Type B pancreatic cell (in vitro differentiated cells): ENCODE measurements at regions not wholly inside any gene's neighbourhood (a gene's known extent, or its start where the extent isn't known, plus 50 kb on each side); places are given as distances from the start of the nearest gene placed in this dataset.

Experiments used
- DNase-seq: peaks from one replicate; pipeline ENCODE4 v3.0.0; 2021; ENCODE audit warnings: mixed read lengths; ENCODE audit not compliant: unreplicated experiment; ENCODE audit errors: extremely low spot score
- H3K27ac Mint-ChIP-seq: 2 replicates; pipeline ENCODE4 v1.8.0; 2021; ENCODE audit warnings: mild to moderate bottlenecking, mixed read lengths
- H3K27me3 Mint-ChIP-seq: 2 replicates; pipeline ENCODE4 v1.8.0; 2021; ENCODE audit warnings: mixed read lengths
- H3K36me3 Mint-ChIP-seq: 2 replicates; pipeline ENCODE4 v1.8.0; 2021; ENCODE audit warnings: mixed read lengths
- H3K4me1 Mint-ChIP-seq: one replicate; pipeline ENCODE4 v1.8.0; 2021; ENCODE audit warnings: mixed read lengths; ENCODE audit not compliant: unreplicated experiment
- H3K4me3 Mint-ChIP-seq: 2 replicates; pipeline ENCODE4 v1.8.0; 2021; ENCODE audit warnings: mild to moderate bottlenecking, mixed read lengths
- H3K9me3 Mint-ChIP-seq: 2 replicates; pipeline ENCODE4 v1.8.0; 2021; ENCODE audit warnings: mixed read lengths
- TF ChIP-seq, protein P1 (sequence below): fragments of 200-600 bp; sonication (generic); conservative IDR thresholded peaks from 2 replicates; pipeline ENCODE4 v1.5.0; 2021; ENCODE audit warnings: antibody characterized with exemption, mild to moderate bottlenecking

DNA sequence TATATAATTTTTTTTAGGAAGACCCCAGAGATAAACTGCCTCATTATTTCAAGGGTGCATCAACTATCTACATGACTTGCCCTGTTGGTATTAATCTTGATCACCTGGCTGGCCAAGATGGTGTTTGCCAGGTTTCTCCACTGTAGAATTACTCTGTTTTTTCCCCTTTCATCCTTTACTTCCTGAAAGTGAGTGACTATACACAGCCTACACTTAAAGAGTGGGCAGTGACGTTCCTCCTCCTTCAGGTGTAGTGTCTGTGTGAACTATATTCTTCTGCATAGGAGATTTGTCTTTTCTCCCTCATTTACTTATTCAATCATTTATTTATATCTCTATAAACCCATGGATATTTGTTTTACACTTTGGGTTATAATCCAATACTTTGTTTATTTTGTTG, 246.7 kb downstream of the IRF8 start:
- TF ChIP-seq, protein P1, sequence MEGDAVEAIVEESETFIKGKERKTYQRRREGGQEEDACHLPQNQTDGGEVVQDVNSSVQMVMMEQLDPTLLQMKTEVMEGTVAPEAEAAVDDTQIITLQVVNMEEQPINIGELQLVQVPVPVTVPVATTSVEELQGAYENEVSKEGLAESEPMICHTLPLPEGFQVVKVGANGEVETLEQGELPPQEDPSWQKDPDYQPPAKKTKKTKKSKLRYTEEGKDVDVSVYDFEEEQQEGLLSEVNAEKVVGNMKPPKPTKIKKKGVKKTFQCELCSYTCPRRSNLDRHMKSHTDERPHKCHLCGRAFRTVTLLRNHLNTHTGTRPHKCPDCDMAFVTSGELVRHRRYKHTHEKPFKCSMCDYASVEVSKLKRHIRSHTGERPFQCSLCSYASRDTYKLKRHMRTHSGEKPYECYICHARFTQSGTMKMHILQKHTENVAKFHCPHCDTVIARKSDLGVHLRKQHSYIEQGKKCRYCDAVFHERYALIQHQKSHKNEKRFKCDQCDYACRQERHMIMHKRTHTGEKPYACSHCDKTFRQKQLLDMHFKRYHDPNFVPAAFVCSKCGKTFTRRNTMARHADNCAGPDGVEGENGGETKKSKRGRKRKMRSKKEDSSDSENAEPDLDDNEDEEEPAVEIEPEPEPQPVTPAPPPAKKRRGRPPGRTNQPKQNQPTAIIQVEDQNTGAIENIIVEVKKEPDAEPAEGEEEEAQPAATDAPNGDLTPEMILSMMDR = no peak
- Mint-ChIP-seq H3K4me3 (no peak overlapping the region), H3K9me3 (no peaks in the 10 kb centered on the region), H3K27me3 (peaks cover 13% of the 10 kb centered on the region), H3K36me3 (no peaks in the 10 kb centered on the region), H3K4me1 (no peaks in the 10 kb centered on the region), H3K27ac (no peak overlapping the region)
- no peak for DNase-seq

DNA sequence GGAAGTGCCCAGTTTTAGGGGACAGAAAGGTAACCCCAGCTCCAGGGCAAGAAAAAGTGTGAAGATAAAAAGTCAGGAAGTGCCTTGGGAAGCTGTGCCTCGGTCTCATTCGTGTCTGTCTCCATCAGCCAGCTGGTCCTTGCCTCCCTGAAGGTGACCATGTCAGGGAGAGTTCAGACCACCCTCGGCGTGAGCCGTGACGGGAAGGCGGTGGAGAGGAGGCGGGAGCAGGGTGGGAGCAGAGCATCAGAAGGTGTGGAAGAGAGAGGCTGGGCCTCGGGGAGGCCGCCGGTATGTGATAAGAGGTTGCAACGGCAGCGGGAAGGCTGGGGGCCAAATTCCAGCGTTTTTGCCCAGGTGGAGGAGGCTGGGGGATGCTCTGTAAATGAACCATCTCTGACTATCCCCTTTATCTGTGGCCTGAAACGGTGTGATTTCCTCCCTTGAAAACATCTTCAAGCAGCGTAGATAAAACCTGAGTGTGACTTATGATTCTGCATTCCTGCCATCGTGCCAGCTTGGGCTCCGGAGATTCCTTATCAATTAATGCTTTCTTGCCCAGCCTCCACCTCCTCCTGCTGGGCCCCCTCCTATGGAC, 251.8 kb downstream of the IRF8 start:
- Mint-ChIP-seq H3K4me3 (no peak overlapping the region), H3K36me3 (no peaks in the 10 kb centered on the region), H3K9me3 (no peaks in the 10 kb centered on the region), H3K4me1 (peaks cover 4% of the 10 kb centered on the region), H3K27ac (no peak overlapping the region), H3K27me3 (peaks cover 38% of the 10 kb centered on the region)
- TF ChIP-seq, protein P1 = no peak
- no peak for DNase-seq

DNA sequence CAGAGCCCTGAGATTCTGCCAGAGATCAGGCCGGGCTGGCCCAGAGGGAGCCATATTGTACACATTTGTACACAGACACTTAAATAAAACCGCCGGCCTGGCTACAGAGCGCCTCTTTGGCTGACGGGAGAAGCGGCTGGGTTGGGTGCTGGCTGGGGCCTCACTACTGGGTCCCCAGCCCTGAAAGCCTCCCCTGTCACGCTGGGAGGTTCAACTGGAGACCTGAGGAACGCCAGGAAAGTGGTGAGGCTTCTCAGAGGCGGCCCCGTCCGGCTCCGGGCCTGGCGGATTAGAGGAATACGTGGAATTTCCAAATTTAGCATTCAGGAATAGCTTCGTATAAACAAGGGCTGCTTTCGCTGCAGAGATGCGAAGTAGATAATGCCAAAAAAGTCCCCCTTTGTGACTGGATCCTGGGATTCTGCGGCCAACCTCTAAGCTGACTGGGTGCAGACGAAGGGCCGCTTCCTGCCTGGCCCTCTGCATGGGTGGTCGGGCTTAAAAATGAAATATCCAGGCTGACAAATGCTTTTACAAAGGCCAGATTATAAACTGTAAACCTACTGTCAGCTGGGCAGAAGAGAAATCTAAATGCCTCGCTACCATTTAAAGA, 252.4 kb downstream of the IRF8 start:
- no peaks in the 10 kb centered on the region for H3K36me3 Mint-ChIP-seq
- TF ChIP-seq, protein P1 = no peak
- peaks cover 42% of the 10 kb centered on the region for H3K27me3 Mint-ChIP-seq
- H3K4me1 Mint-ChIP-seq = peaks cover 4% of the 10 kb centered on the region
- no peak overlapping the region for H3K27ac Mint-ChIP-seq
- no peak overlapping the region for H3K4me3 Mint-ChIP-seq
- H3K9me3 Mint-ChIP-seq = no peaks in the 10 kb centered on the region
- no peak for DNase-seq

DNA sequence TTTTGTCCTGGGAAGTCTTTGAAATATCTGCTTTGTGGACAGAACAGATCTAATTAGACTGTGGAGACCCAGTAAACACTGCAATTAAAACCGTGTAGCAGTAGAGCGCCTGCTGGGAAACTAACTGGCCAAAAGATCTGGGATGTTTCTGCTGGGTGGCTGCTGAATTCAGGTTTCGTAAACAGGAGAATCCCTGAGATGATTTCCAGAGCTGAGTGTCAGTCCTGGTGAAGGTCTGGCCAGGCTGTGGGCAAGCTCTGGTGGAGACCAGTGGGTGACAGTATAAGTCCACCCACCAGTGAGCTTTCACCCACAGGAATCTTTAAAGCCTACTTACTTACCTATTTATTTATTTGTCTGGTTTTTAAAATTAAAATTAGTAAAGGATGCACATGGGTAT, 257.2 kb downstream of the IRF8 start:
- H3K4me3 Mint-ChIP-seq = no peak overlapping the region
- DNase-seq = no peak
- no peaks in the 10 kb centered on the region for H3K9me3 Mint-ChIP-seq
- no peaks in the 10 kb centered on the region for H3K36me3 Mint-ChIP-seq
- TF ChIP-seq, protein P1 = no peak
- peaks cover 43% of the 10 kb centered on the region for H3K27me3 Mint-ChIP-seq
- peaks cover 4% of the 10 kb centered on the region for H3K4me1 Mint-ChIP-seq
- H3K27ac Mint-ChIP-seq = no peak overlapping the region

DNA sequence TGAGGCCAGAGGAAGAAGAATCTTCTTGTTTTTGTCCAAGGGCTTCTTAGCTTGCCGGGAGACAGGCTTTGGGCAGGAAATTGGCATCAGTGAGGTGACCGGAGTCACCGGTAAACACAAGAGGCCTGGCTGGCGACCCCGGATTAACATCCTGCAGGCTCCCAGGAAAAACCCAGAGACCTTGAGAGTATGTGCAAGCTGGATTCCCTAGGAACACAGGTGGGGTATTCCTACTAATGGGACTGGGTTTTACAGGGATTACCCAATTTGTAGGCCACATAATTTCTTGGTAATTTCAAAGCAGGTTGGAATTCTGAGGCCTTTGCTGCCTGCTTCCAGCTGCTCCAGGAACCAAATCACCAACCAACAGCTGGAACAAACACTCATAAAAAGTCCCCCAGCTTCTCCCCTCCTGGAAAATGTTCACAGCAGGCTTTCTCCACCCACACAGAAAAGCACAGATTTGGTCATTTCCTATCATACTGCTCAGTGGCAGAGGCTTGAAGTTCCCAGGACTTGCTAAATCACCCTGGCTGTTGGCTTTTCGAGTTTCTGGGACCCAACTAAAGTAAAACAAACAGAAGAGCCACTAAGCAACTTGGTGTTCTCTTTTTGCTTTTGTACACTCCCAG, 258.8 kb downstream of the IRF8 start:
- TF ChIP-seq, protein P1 = no peak
- H3K4me1 Mint-ChIP-seq = no peaks in the 10 kb centered on the region
- H3K36me3 Mint-ChIP-seq = no peaks in the 10 kb centered on the region
- no peak for DNase-seq
- H3K4me3 Mint-ChIP-seq = no peak overlapping the region
- no peaks in the 10 kb centered on the region for H3K9me3 Mint-ChIP-seq
- no peak overlapping the region for H3K27ac Mint-ChIP-seq
- H3K27me3 Mint-ChIP-seq = peaks cover 38% of the 10 kb centered on the region
